SH-SY5Y (cell line): ENCODE measurements at regions not wholly inside any gene's neighbourhood (a gene's known extent, or its start where the extent isn't known, plus 50 kb on each side); places are given as distances from the start of the nearest gene placed in this dataset.

Experiments used
- GATA2 ChIP-seq: IDR thresholded peaks from 2 replicates; pipeline ENCODE4 v1.6.1; 2011; ENCODE audit warnings: mild to moderate bottlenecking, low read depth, low read length
- GATA3 ChIP-seq: IDR thresholded peaks from 2 replicates; pipeline ENCODE4 v1.6.1; 2011; ENCODE audit warnings: low read depth, mild to moderate bottlenecking, low read length, moderate library complexity

GRCh38 chr1:87937831-87938395, 609.2 kb downstream of the LMO4 start:
- TF ChIP-seq GATA3 (no peak), GATA2 (no peak)

- no peak for TF ChIP-seq GATA3
These were observed 610.0 kb downstream of the LMO4 start for GRCh38 chr1:87938631-87939030.

GRCh38 chr1:87939444-87939843, 610.8 kb downstream of the LMO4 start:
- TF ChIP-seq GATA2, result no peak
- no peak for TF ChIP-seq GATA3

- TF ChIP-seq GATA3 (no peak), GATA2 (no peak)
These were observed 611.7 kb downstream of the LMO4 start for GRCh38 chr1:87940421-87940820.

- no peak for TF ChIP-seq GATA3
- TF ChIP-seq GATA2, result no peak
These were observed 612.8 kb downstream of the LMO4 start for GRCh38 chr1:87941337-87941946.

- TF ChIP-seq GATA2 (no peak), GATA3 (no peak)
These were observed 613.5 kb downstream of the LMO4 start for GRCh38 chr1:87942165-87942564.

GRCh38 chr1:87949711-87950110, 621.0 kb downstream of the LMO4 start:
- TF ChIP-seq GATA2 (no peak), GATA3 (no peak)

GRCh38 chr1:87950369-87950768, 621.7 kb downstream of the LMO4 start:
- TF ChIP-seq GATA3, result no peak
- TF ChIP-seq GATA2, result no peak

- no peak for TF ChIP-seq GATA2
- TF ChIP-seq GATA3, result no peak
These were observed 622.7 kb downstream of the LMO4 start for GRCh38 chr1:87951409-87951808.

- TF ChIP-seq GATA3, result no peak
- TF ChIP-seq GATA2, result no peak
These were observed 623.2 kb downstream of the LMO4 start for GRCh38 chr1:87951852-87952251.

GRCh38 chr1:87953121-87953520, 624.4 kb downstream of the LMO4 start:
- TF ChIP-seq GATA2, result no peak
- no peak for TF ChIP-seq GATA3

- TF ChIP-seq GATA2 (no peak), GATA3 (no peak)
These were observed 625.2 kb downstream of the LMO4 start for GRCh38 chr1:87953732-87954344.

GRCh38 chr1:87955038-87955437, 626.4 kb downstream of the LMO4 start:
- no peak for TF ChIP-seq GATA3
- no peak for TF ChIP-seq GATA2

- no peak for TF ChIP-seq GATA3
- no peak for TF ChIP-seq GATA2
These were observed 627.4 kb downstream of the LMO4 start for GRCh38 chr1:87956072-87956471.

GRCh38 chr1:87956750-87957149, 628.1 kb downstream of the LMO4 start:
- no peak for TF ChIP-seq GATA3
- TF ChIP-seq GATA2, result no peak

GRCh38 chr1:87957331-87957730, 628.7 kb downstream of the LMO4 start:
- no peak for TF ChIP-seq GATA3
- no peak for TF ChIP-seq GATA2
